SU-DHL-6 (cell line): ENCODE measurements at regions not wholly inside any gene's neighbourhood (a gene's known extent, or its start where the extent isn't known, plus 50 kb on each side); places are given as distances from the start of the nearest gene placed in this dataset.

ENCODE experiments used
- H2AFZ ChIP-seq: fragments of 200-600 bp; sonication (generic); 2 replicates; pipeline ENCODE4 v1.6.1; 2014; ENCODE audit warnings: low read depth, mild to moderate bottlenecking, moderate library complexity, mixed read lengths, antibody characterized with exemption, low read length; ENCODE audit not compliant: severe bottlenecking
- H3F3A ChIP-seq: fragments of 200-600 bp; shearing (Covaris generic); 2 replicates; pipeline ENCODE4 v1.6.0; 2016; ENCODE audit warnings: antibody characterized with exemption, mild to moderate bottlenecking; ENCODE audit not compliant: insufficient read depth
- H3K27ac ChIP-seq: fragments of 200-600 bp; sonication (generic); 2 replicates; pipeline ENCODE4 v1.5.1; 2016; ENCODE audit warnings: low read depth, mild to moderate bottlenecking, low read length, moderate library complexity, mixed read lengths
- H3K27me3 ChIP-seq: fragments of 200-600 bp; sonication (generic), shearing (Covaris generic); 2 replicates; pipeline ENCODE4 v1.6.0; 2014; ENCODE audit warnings: mild to moderate bottlenecking, low read length
- H3K36me3 ChIP-seq: fragments of 200-600 bp; sonication (generic); 2 replicates; pipeline ENCODE4 v1.6.1; 2014; ENCODE audit warnings: mild to moderate bottlenecking, low read length, mixed read lengths
- H3K4me2 ChIP-seq: fragments of 300-600, 200-600 bp; shearing (Covaris generic), sonication (generic); 2 replicates; pipeline ENCODE4 v1.6.0; 2014; ENCODE audit warnings: low read length, low read depth, mild to moderate bottlenecking; ENCODE audit not compliant: poor library complexity, severe bottlenecking
- H3K4me3 ChIP-seq: fragments of 200-600 bp; sonication (generic); 2 replicates; pipeline ENCODE4 v1.5.1; 2014; ENCODE audit warnings: antibody characterized with exemption, low read length, mild to moderate bottlenecking, mixed read lengths; ENCODE audit not compliant: insufficient read depth, poor library complexity, severe bottlenecking
- H3K79me2 ChIP-seq: fragments of 200-600 bp; sonication (generic); 2 replicates; pipeline ENCODE4 v1.6.1; 2014; ENCODE audit warnings: mild to moderate bottlenecking, low read length, moderate library complexity; ENCODE audit not compliant: insufficient read depth
- H3K9ac ChIP-seq: fragments of 200-600 bp; sonication (generic); 2 replicates; pipeline ENCODE4 v1.7.0; 2014; ENCODE audit warnings: mild to moderate bottlenecking, low read length
- H3K9me2 ChIP-seq: fragments of 200-600 bp; sonication (generic); replicated peaks from 2 replicates; pipeline ENCODE4 v1.6.1; 2014; ENCODE audit warnings: low read length; ENCODE audit not compliant: insufficient read depth
- H3K9me3 ChIP-seq: fragments of 200-600 bp; sonication (generic); 2 replicates; pipeline ENCODE4 v1.6.1; 2014; ENCODE audit warnings: low read length, mixed read lengths; ENCODE audit not compliant: insufficient read depth
- H4K20me1 ChIP-seq: fragments of 200-600 bp; sonication (generic); 2 replicates; pipeline ENCODE4 v1.6.1; 2014; ENCODE audit warnings: low read depth, mild to moderate bottlenecking, antibody characterized with exemption, low read length, moderate library complexity, mixed read lengths
- CTCF ChIP-seq: fragments of 200-600 bp; sonication (generic); IDR thresholded peaks from one replicate; pipeline ENCODE4 v1.5.1; 2017; ENCODE audit warnings: antibody characterized with exemption, mild to moderate bottlenecking, low read length, moderate library complexity; ENCODE audit not compliant: insufficient read depth, poor library complexity, severe bottlenecking
- EZH2phosphoT487 ChIP-seq: fragments of 200-600 bp; sonication (generic), shearing (Covaris generic); conservative IDR thresholded peaks from 2 replicates; pipeline ENCODE4 v1.6.1; 2018; ENCODE audit warnings: mild to moderate bottlenecking, antibody characterized with exemption, low read length, moderate library complexity, mixed read lengths

DNA sequence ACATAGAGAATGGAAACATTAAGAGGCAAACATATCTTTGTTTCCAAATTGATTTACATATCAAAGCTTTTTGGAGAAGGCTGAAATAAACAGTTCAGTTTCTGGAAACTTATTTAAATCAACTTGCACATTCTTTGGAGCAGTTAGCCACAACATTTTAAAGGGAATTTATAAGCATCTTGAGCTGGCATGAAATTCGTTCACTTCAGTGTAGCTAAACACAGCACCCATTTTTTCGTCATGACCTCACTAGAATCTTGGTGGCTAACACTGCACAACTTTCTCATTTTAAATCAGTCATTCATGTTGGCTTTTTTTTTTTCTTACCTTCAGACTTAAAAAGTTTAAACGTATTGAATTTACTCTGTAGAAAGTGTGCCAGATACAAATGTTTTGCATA is 1139.9 kb upstream of the FLRT2 start:
- TF ChIP-seq CTCF (no peak), EZH2phosphoT487 (no peak)
- H3K9me2 ChIP-seq = no peaks in the 10 kb centered on the region
- H3K4me2 ChIP-seq = no peak overlapping the region
- H3K4me3 ChIP-seq = no peak overlapping the region
- no peaks in the 10 kb centered on the region for H4K20me1 ChIP-seq
- H3K79me2 ChIP-seq = no peaks in the 10 kb centered on the region
- no peak overlapping the region for H2AFZ ChIP-seq
- H3K27ac ChIP-seq = no peak overlapping the region
- H3K36me3 ChIP-seq = no peaks in the 10 kb centered on the region
- H3F3A ChIP-seq = no peaks in the 10 kb centered on the region
- no peak overlapping the region for H3K9ac ChIP-seq
- no peaks in the 10 kb centered on the region for H3K27me3 ChIP-seq
- no peaks in the 10 kb centered on the region for H3K9me3 ChIP-seq

- Histone ChIP-seq H3K27ac (no peak overlapping the region), H3K36me3 (no peaks in the 10 kb centered on the region), H2AFZ (no peak overlapping the region), H3F3A (no peaks in the 10 kb centered on the region), H3K9me2 (no peaks in the 10 kb centered on the region), H3K9ac (no peak overlapping the region), H4K20me1 (no peaks in the 10 kb centered on the region), H3K4me3 (no peak overlapping the region), H3K4me2 (no peak overlapping the region), H3K27me3 (no peaks in the 10 kb centered on the region), H3K9me3 (no peaks in the 10 kb centered on the region), H3K79me2 (no peaks in the 10 kb centered on the region)
- no peak for TF ChIP-seq CTCF
Measured at GRCh38 chr14:84397631-84398030, 1132.3 kb upstream of the FLRT2 start.

DNA sequence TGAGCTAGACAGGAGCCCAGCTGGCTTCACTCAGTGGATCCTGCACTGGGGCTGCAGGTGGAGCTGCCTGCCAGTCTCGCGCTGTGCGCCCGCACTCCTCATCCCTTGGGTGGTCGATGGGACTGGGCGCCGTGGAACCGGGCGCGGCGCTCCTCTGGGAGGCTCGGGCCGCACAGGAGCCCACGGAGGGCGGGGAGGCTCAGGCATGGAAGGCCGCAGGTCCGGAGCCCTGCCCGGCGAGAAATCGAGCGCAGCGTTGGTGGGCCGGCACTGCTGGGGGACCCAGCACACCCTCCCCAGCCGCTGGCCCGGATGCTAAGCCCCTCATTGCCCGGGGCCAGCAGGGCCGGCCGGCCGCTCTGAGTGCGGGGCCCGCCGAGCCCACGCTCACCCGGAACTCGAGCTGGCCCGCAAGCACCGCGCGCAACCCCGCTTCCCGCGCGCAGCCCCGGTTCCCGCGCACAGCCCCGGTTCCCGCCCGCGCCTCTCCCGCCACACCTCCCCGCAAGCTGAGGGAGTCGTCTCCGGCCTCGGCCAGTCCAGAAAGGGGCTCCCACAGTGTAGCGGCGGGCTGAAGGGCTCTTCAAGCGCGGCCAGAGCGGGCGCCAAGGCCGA is 1130.5 kb upstream of the FLRT2 start:
- no peaks in the 10 kb centered on the region for H3K36me3 ChIP-seq
- no peaks in the 10 kb centered on the region for H3K9me3 ChIP-seq
- no peaks in the 10 kb centered on the region for H3F3A ChIP-seq
- no peaks in the 10 kb centered on the region for H4K20me1 ChIP-seq
- no peak overlapping the region for H3K4me2 ChIP-seq
- no peak overlapping the region for H3K27ac ChIP-seq
- H3K27me3 ChIP-seq = no peaks in the 10 kb centered on the region
- no peak overlapping the region for H2AFZ ChIP-seq
- TF ChIP-seq EZH2phosphoT487 = no peak
- no peak for TF ChIP-seq CTCF
- H3K79me2 ChIP-seq = no peaks in the 10 kb centered on the region
- no peak overlapping the region for H3K9ac ChIP-seq
- no peak overlapping the region for H3K4me3 ChIP-seq
- no peaks in the 10 kb centered on the region for H3K9me2 ChIP-seq
